WTC11 (cell line): ENCODE measurements at regions not wholly inside any gene's neighbourhood (a gene's known extent, or its start where the extent isn't known, plus 50 kb on each side); places are given as distances from the start of the nearest gene placed in this dataset.

Source experiments
- ATAC-seq: fragments of 200-7000 bp; cut with Tn5 transposase; 2 replicates; pipeline ENCODE4 v1.10.0; 2021; ENCODE audit warnings: mild to moderate bottlenecking, moderate library complexity
- CTCF ChIA-PET: fragments of 300-600 bp; sonication (Branson Sonifier 250); formaldehyde crosslinking; loops from one replicate; lab custom pipeline; 2021; ENCODE audit warnings: antibody characterized with exemption; lab: Charles Lee
- POLR2A ChIA-PET: fragments of 350-600 bp; sonication (Branson Sonifier 250); formaldehyde crosslinking; loops from one replicate; lab custom pipeline; 2021; ENCODE audit warnings: antibody characterized with exemption; lab: Charles Lee
- DNase-seq: peaks from one replicate; pipeline ENCODE4 v3.0.0; 2021; ENCODE audit warnings: low spot score
- H3K27ac Mint-ChIP-seq: 2 replicates; pipeline ENCODE4 v1.8.0; 2021; ENCODE audit warnings: mixed read lengths
- H3K27me3 Mint-ChIP-seq: 2 replicates; pipeline ENCODE4 v1.8.0; 2021; ENCODE audit warnings: low read depth, mild to moderate bottlenecking, moderate library complexity, mixed read lengths
- H3K36me3 Mint-ChIP-seq: 2 replicates; pipeline ENCODE4 v1.8.0; 2021; ENCODE audit warnings: mixed read lengths
- H3K4me1 Mint-ChIP-seq: 2 replicates; pipeline ENCODE4 v1.8.0; 2022; ENCODE audit warnings: mixed read lengths
- H3K4me3 Mint-ChIP-seq: 2 replicates; pipeline ENCODE4 v1.8.0; 2021; ENCODE audit warnings: mild to moderate bottlenecking, moderate library complexity, mixed read lengths
- H3K9me3 Mint-ChIP-seq: 2 replicates; pipeline ENCODE4 v1.8.0; 2021; ENCODE audit warnings: mixed read lengths
- CREM ChIP-seq: sonication (generic); formaldehyde crosslinking; IDR thresholded peaks from 2 replicates; pipeline ENCODE4 v1.8.1; 2022; ENCODE audit warnings: mild to moderate bottlenecking, missing genetic modification reagents, moderate library complexity
- E2F4 ChIP-seq: sonication (generic); formaldehyde crosslinking; IDR thresholded peaks from 2 replicates; pipeline ENCODE4 v1.8.1; 2022; ENCODE audit warnings: low read depth, mild to moderate bottlenecking, moderate library complexity, missing genetic modification reagents, borderline replicate concordance
- FOXK1 ChIP-seq: sonication (generic); formaldehyde crosslinking; IDR thresholded peaks from 2 replicates; pipeline ENCODE4 v1.8.0; 2022; ENCODE audit warnings: mild to moderate bottlenecking, moderate library complexity, missing genetic modification reagents
- FOXP1 ChIP-seq: sonication (generic); formaldehyde crosslinking; IDR thresholded peaks from 2 replicates; pipeline ENCODE4 v1.8.0; 2022; ENCODE audit warnings: missing genetic modification reagents, mild to moderate bottlenecking, moderate library complexity, borderline replicate concordance
- GTF2I ChIP-seq: fragments of 250-450 bp; sonication (Bioruptor Pico); conservative IDR thresholded peaks from 2 replicates; pipeline ENCODE4 v1.4.0; 2021; ENCODE audit warnings: mild to moderate bottlenecking
- HMGA2 ChIP-seq: fragments of 250-450 bp; sonication (Bioruptor Pico); IDR thresholded peaks from 2 replicates; pipeline ENCODE4 v1.4.0; 2021; ENCODE audit warnings: mild to moderate bottlenecking, moderate library complexity
- HMGXB4 ChIP-seq: sonication (generic); formaldehyde crosslinking; IDR thresholded peaks from 2 replicates; pipeline ENCODE4 v1.8.1; 2023; ENCODE audit warnings: mild to moderate bottlenecking, moderate library complexity, missing genetic modification reagents
- IRF2 ChIP-seq: sonication (generic); formaldehyde crosslinking; IDR thresholded peaks from 2 replicates; pipeline ENCODE4 v1.8.0; 2022; ENCODE audit warnings: low read depth, missing genetic modification reagents, borderline replicate concordance
- KAT7 ChIP-seq: sonication (generic); formaldehyde crosslinking; IDR thresholded peaks from 2 replicates; pipeline ENCODE4 v1.8.1; 2023; ENCODE audit warnings: missing genetic modification reagents, mild to moderate bottlenecking, borderline replicate concordance
- NFATC4 ChIP-seq: fragments of 250-450 bp; sonication (Bioruptor Pico); IDR thresholded peaks from 2 replicates; pipeline ENCODE4 v1.9.0; 2021; ENCODE audit warnings: mild to moderate bottlenecking
- NR2C2 ChIP-seq: sonication (generic); formaldehyde crosslinking; IDR thresholded peaks from 2 replicates; pipeline ENCODE4 v1.8.0; 2022; ENCODE audit warnings: mild to moderate bottlenecking, missing genetic modification reagents
- NR3C1 ChIP-seq: sonication (generic); formaldehyde crosslinking; conservative IDR thresholded peaks from 2 replicates; pipeline ENCODE4 v1.8.1; 2023; ENCODE audit warnings: low read depth, mild to moderate bottlenecking, missing genetic modification reagents
- PRRX2 ChIP-seq: fragments of 250-450 bp; sonication (Bioruptor Pico); IDR thresholded peaks from 2 replicates; pipeline ENCODE4 v1.8.0; 2021; ENCODE audit warnings: mild to moderate bottlenecking
- TCF7 ChIP-seq: sonication (generic); formaldehyde crosslinking; IDR thresholded peaks from 2 replicates; pipeline ENCODE4 v1.8.0; 2022; ENCODE audit warnings: mild to moderate bottlenecking, low read depth, missing genetic modification reagents, moderate library complexity
- ZNF263 ChIP-seq: sonication (generic); formaldehyde crosslinking; IDR thresholded peaks from 2 replicates; pipeline ENCODE4 v1.8.1; 2022; ENCODE audit warnings: low read depth, mild to moderate bottlenecking, moderate library complexity, missing genetic modification reagents
- ZNF416 ChIP-seq: fragments of 250-450 bp; sonication (Bioruptor Pico); IDR thresholded peaks from 2 replicates; pipeline ENCODE4 v1.9.0; 2021; ENCODE audit warnings: mild to moderate bottlenecking, inconsistent platforms
- TF ChIP-seq, protein P1 (sequence below): fragments of 250-450 bp; sonication (Bioruptor Pico); conservative IDR thresholded peaks from 2 replicates; pipeline ENCODE4 v1.9.0; 2021; ENCODE audit warnings: mild to moderate bottlenecking
- TF ChIP-seq, protein P2 (sequence below): sonication (generic); formaldehyde crosslinking; IDR thresholded peaks from 2 replicates; pipeline ENCODE4 v1.8.0; 2022; ENCODE audit warnings: missing genetic modification reagents
- TF ChIP-seq, protein P3 (sequence below): sonication (generic); formaldehyde crosslinking; IDR thresholded peaks from 2 replicates; pipeline ENCODE4 v1.8.1; 2022; ENCODE audit warnings: low read depth, missing genetic modification reagents, borderline replicate concordance
- TF ChIP-seq, protein P4 (sequence below): sonication (generic); formaldehyde crosslinking; IDR thresholded peaks from 2 replicates; pipeline ENCODE4 v1.8.0; 2023; ENCODE audit warnings: mild to moderate bottlenecking, missing genetic modification reagents

DNA sequence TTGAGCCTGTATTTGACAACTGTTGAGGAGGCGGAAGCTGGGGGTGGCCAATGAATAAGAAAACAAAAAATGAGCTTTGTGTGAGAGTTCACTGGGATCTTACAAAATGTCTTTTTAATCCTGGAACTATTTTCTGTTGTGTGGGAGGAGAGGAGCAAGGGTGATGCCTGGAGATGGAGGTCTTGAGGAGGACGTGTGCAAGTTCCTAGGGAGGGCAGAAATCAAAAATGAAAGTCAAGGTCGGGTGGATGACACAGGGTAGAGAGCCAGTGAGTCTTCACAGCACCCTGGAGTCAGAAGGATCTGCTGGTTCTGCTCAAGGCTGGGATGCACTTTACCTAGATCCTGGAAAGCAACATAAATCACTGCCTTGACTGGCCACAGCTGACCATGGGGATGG lies 180.3 kb upstream of the PKDCC start:
- CTCF ChIA-PET: interaction anchor here (0.7 to 8.5 kb wide), 8 partner anchors 10 to 475 kb away, joined by 3 to 207 read pairs (median 6); no protein-coding TSS in a partner anchor
- Mint-ChIP-seq H3K27me3 (peaks cover 4% of the 10 kb centered on the region; the same call in 1 of the 2 replicates), H3K36me3 (no peaks in the 10 kb centered on the region), H3K4me1 (peaks cover 35% of the 10 kb centered on the region), H3K27ac (no peak overlapping the region), H3K4me3 (no peak overlapping the region), H3K9me3 (no peaks in the 10 kb centered on the region)
- no peak for DNase-seq
- POLR2A ChIA-PET: no interaction called here
- no peak for ATAC-seq
- TF ChIP-seq, protein P1, sequence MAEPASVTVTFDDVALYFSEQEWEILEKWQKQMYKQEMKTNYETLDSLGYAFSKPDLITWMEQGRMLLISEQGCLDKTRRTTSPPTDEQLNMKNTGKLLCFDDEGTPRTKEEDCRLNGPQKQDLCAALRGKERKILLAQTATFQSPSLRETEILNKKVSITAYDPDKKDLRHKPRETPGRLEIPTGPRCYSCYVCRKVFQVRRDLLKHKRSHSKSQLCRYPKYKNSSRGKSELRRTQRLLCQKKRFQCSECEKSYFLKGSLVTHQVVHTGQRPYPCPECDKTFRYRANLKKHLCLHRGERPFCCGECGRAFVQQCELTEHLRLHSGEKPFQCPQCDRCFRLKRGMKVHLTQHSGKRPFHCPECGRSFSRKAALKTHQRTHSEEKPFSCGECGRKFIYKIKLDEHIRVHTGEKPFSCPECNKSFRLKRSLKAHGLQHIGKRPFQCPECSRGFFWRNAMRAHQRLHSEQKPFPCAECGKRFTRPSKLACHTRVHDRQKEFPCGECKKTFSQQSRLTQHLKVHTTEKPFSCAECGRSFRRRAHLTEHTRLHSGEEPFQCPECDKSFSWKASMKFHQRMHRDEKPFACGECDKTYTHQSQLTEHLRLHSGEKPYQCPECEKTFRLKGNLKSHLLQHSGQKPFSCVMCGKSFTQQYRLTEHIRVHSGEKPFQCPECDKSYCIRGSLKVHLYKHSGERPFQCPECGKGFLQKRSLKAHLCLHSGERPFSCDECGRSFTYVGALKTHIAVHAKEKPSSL (CRISPR knock-in tag): no peak
- TF ChIP-seq, protein P2, sequence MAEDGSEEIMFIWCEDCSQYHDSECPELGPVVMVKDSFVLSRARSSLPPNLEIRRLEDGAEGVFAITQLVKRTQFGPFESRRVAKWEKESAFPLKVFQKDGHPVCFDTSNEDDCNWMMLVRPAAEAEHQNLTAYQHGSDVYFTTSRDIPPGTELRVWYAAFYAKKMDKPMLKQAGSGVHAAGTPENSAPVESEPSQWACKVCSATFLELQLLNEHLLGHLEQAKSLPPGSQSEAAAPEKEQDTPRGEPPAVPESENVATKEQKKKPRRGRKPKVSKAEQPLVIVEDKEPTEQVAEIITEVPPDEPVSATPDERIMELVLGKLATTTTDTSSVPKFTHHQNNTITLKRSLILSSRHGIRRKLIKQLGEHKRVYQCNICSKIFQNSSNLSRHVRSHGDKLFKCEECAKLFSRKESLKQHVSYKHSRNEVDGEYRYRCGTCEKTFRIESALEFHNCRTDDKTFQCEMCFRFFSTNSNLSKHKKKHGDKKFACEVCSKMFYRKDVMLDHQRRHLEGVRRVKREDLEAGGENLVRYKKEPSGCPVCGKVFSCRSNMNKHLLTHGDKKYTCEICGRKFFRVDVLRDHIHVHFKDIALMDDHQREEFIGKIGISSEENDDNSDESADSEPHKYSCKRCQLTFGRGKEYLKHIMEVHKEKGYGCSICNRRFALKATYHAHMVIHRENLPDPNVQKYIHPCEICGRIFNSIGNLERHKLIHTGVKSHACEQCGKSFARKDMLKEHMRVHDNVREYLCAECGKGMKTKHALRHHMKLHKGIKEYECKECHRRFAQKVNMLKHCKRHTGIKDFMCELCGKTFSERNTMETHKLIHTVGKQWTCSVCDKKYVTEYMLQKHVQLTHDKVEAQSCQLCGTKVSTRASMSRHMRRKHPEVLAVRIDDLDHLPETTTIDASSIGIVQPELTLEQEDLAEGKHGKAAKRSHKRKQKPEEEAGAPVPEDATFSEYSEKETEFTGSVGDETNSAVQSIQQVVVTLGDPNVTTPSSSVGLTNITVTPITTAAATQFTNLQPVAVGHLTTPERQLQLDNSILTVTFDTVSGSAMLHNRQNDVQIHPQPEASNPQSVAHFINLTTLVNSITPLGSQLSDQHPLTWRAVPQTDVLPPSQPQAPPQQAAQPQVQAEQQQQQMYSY (CRISPR knock-in tag): no peak
- no peak for TF ChIP-seq HMGA2 (CRISPR knock-in tag)
- TF ChIP-seq IRF2 (CRISPR knock-in tag): no peak
- no peak for TF ChIP-seq NR2C2 (CRISPR knock-in tag)
- no peak for TF ChIP-seq FOXP1 (CRISPR knock-in tag)
- TF ChIP-seq TCF7: no peak
- no peak for TF ChIP-seq E2F4 (CRISPR knock-in tag)
- TF ChIP-seq HMGXB4 (CRISPR knock-in tag): no peak
- TF ChIP-seq NFATC4: no peak
- TF ChIP-seq, protein P3, sequence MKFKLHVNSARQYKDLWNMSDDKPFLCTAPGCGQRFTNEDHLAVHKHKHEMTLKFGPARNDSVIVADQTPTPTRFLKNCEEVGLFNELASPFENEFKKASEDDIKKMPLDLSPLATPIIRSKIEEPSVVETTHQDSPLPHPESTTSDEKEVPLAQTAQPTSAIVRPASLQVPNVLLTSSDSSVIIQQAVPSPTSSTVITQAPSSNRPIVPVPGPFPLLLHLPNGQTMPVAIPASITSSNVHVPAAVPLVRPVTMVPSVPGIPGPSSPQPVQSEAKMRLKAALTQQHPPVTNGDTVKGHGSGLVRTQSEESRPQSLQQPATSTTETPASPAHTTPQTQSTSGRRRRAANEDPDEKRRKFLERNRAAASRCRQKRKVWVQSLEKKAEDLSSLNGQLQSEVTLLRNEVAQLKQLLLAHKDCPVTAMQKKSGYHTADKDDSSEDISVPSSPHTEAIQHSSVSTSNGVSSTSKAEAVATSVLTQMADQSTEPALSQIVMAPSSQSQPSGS (CRISPR knock-in tag): no peak
- no peak for TF ChIP-seq PRRX2
- no peak for TF ChIP-seq KAT7

DNA sequence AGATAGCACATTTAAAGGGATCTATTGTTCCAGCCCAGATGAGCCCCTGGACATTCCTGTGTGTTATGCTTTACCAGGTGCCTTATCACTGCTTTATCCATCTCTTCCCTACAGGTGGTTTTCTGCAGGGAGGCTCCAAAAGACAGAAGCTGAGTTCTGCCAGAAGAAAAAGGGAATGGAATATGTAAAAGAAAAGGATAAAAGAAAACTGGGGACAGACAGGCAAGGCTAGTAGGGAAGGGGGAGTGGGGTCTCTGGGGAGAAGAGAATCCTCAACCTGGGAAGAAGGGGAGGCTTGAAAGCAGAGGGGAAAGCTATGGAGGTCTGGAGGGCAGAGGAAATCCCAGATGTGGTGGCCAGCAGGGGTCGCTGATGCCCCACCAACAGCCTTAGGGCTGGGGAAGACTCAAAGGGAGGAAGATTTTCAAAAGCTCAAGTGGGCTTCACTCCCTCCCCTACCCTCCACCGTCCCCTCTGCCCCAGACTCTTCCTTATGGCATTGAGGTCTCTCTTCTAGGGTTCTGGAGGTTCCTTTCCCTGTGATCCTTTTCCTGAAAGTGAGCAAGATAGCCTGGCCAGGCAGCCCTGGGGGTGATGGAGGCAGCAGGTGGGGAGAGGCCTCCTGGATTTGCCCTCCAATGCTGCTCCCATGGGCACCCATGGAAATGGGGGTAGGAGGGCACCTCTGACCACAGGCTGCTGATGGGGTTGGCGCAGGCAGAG lies 178.1 kb upstream of the PKDCC start:
- Mint-ChIP-seq H3K4me3 (no peak overlapping the region), H3K27me3 (peaks cover 4% of the 10 kb centered on the region; the same call in 1 of the 2 replicates), H3K4me1 (peaks cover 43% of the 10 kb centered on the region), H3K9me3 (no peaks in the 10 kb centered on the region), H3K36me3 (no peaks in the 10 kb centered on the region), H3K27ac (no peak overlapping the region)
- DNase-seq (peak; percentile 88), ATAC-seq (peak; percentile 80)
- ChIA-PET POLR2A (interaction anchor here (0.6 to 2.6 kb wide), 4 partner anchors 173 to 218 kb away, joined by 3 to 20 read pairs (median 3); partner anchors contain the start of gene PKDCC), CTCF (interaction anchor here (0.6 to 8.5 kb wide), 57 partner anchors 9 to 491 kb away, joined by 3 to 207 read pairs (median 5); partner anchors contain the start of gene PKDCC)
- TF ChIP-seq ZNF263 (CRISPR knock-in tag): no peak
- TF ChIP-seq, protein P4, sequence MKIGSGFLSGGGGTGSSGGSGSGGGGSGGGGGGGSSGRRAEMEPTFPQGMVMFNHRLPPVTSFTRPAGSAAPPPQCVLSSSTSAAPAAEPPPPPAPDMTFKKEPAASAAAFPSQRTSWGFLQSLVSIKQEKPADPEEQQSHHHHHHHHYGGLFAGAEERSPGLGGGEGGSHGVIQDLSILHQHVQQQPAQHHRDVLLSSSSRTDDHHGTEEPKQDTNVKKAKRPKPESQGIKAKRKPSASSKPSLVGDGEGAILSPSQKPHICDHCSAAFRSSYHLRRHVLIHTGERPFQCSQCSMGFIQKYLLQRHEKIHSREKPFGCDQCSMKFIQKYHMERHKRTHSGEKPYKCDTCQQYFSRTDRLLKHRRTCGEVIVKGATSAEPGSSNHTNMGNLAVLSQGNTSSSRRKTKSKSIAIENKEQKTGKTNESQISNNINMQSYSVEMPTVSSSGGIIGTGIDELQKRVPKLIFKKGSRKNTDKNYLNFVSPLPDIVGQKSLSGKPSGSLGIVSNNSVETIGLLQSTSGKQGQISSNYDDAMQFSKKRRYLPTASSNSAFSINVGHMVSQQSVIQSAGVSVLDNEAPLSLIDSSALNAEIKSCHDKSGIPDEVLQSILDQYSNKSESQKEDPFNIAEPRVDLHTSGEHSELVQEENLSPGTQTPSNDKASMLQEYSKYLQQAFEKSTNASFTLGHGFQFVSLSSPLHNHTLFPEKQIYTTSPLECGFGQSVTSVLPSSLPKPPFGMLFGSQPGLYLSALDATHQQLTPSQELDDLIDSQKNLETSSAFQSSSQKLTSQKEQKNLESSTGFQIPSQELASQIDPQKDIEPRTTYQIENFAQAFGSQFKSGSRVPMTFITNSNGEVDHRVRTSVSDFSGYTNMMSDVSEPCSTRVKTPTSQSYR (CRISPR knock-in tag): no peak
- no peak for TF ChIP-seq NR3C1 (CRISPR knock-in tag)
- no peak for TF ChIP-seq ZNF416 (CRISPR knock-in tag)
- no peak for TF ChIP-seq FOXK1 (CRISPR knock-in tag)
- TF ChIP-seq CREM (CRISPR knock-in tag): no peak
- no peak for TF ChIP-seq GTF2I (CRISPR knock-in tag)
